K562 (cell line): ENCODE measurements at regions not wholly inside any gene's neighbourhood (a gene's known extent, or its start where the extent isn't known, plus 50 kb on each side); places are given as distances from the start of the nearest gene placed in this dataset.

Source experiments
- ATAC-seq: fragments of 200-7000 bp; cut with Tn5 transposase; 3 replicates; pipeline ENCODE4 v1.9.1; 2020; ENCODE audit warnings: moderate library complexity
- BruUV-seq: library from RNA; stranded (reverse); fragments of 400-500 nt; replicated peaks from 2 replicates; lab custom pipeline; 2021; lab: Mats Ljungman, UMichigan
- CTCF ChIA-PET: fragments of 300-600 bp; formaldehyde crosslinking; extraction: SDS; loops from one replicate; lab custom pipeline; 2021; ENCODE audit warnings: low intra/inter-chr PET ratio; lab: Yijun Ruan, JAX
- POLR2A ChIA-PET: fragments of 300-600, 350-650 bp; sonication (Branson Sonifier 250); formaldehyde crosslinking; extraction: SDS; loops from one replicate; lab custom pipeline; 2021; ENCODE audit warnings: antibody characterized with exemption, inconsistent platforms; lab: Yijun Ruan, JAX
- DNase-seq, 4 experiments: peaks; one replicate each; pipeline versions ENCODE4 v3.0.0 to v3.0.0-alpha.2; 2011 to 2018; ENCODE audit warnings: low spot score in 3 of 4, mixed read lengths in 3 of 4; ENCODE audit errors: extremely low read depth in 1 of 4
- FAIRE-seq: peaks from 2 replicates; lab custom pipeline; 2011; peaks lifted over from hg19 to GRCh38; lab: Jason Lieb, UNC
- H2AFZ ChIP-seq: 2 replicates; pipeline ENCODE4 v1.6.0; 2011; ENCODE audit warnings: low read depth, low read length, control low read depth, inconsistent platforms
- H3K27ac ChIP-seq: fragments of 200-600 bp; 3 replicates; pipeline ENCODE4 v1.8.0; 2011; ENCODE audit warnings: low read depth, mild to moderate bottlenecking, control low read depth, inconsistent platforms, low read length, moderate library complexity, mixed read lengths; ENCODE audit errors: extremely low read depth
- H3K27me3 ChIP-seq, 2 experiments: fragments of 300-600 bp in 1 of 2; 2 replicates in 1 of 2; 3 replicates in 1 of 2; pipeline versions ENCODE4 v1.6.0 to v1.8.0; 2011; ENCODE audit warnings: inconsistent platforms in 2 of 2, low read length in 2 of 2, mild to moderate bottlenecking in 1 of 2, mixed read lengths in 1 of 2, moderate library complexity in 1 of 2; ENCODE audit not compliant: control insufficient read depth in 2 of 2, insufficient read depth in 2 of 2
- H3K36me3 ChIP-seq: fragments of 300-600 bp; 3 replicates; pipeline ENCODE4 v1.8.0; 2011; ENCODE audit warnings: mild to moderate bottlenecking, low read length, inconsistent platforms; ENCODE audit not compliant: control insufficient read depth, insufficient read depth
- H3K4me1 ChIP-seq, 2 experiments: fragments of 200-600 bp in 1 of 2; replicated peaks in 1 of 2; 2 replicates in 1 of 2; 3 replicates in 1 of 2; pipeline versions ENCODE4 v1.5.1 to v1.8.0; 2011; ENCODE audit warnings: inconsistent platforms in 2 of 2, low read length in 2 of 2, mild to moderate bottlenecking in 1 of 2, mixed read lengths in 1 of 2, moderate library complexity in 1 of 2; ENCODE audit not compliant: control insufficient read depth in 2 of 2, insufficient read depth in 2 of 2
- H3K4me2 ChIP-seq: 2 replicates; pipeline ENCODE4 v1.6.1; 2011; ENCODE audit warnings: low read length, control low read depth, inconsistent platforms, mixed read lengths; ENCODE audit not compliant: insufficient read depth
- H3K4me3 ChIP-seq: fragments of 200-600 bp; sonication (generic), shearing (Covaris generic); 2 replicates; pipeline ENCODE4 v1.5.1; 2016; ENCODE audit warnings: control low read depth, inconsistent platforms
- H3K79me2 ChIP-seq: fragments of 200-600 bp; 3 replicates; pipeline ENCODE4 v1.8.0; 2011; ENCODE audit warnings: low read length, inconsistent platforms; ENCODE audit not compliant: control insufficient read depth, insufficient read depth
- H3K9ac ChIP-seq, 2 experiments: 2 replicates each; pipeline versions ENCODE4 v1.6.0 to v1.6.1; 2011; ENCODE audit warnings: low read depth in 2 of 2, low read length in 2 of 2, control low read depth in 1 of 2, inconsistent platforms in 1 of 2, mild to moderate bottlenecking in 1 of 2, mixed read lengths in 1 of 2; ENCODE audit not compliant: insufficient read depth in 1 of 2
- H3K9me1 ChIP-seq: one replicate; pipeline ENCODE4 v1.6.0; 2011; ENCODE audit warnings: inconsistent platforms, mild to moderate bottlenecking, low read length, moderate library complexity; ENCODE audit not compliant: control insufficient read depth, insufficient read depth
- H3K9me3 ChIP-seq: replicated peaks from 2 replicates; pipeline ENCODE4 v1.5.1; 2011; ENCODE audit warnings: low read depth, low read length, inconsistent platforms; ENCODE audit not compliant: control insufficient read depth, insufficient read depth
- H4K20me1 ChIP-seq: replicated peaks from 2 replicates; pipeline ENCODE4 v1.6.1; 2011; ENCODE audit warnings: low read length, inconsistent platforms, mixed read lengths; ENCODE audit not compliant: control insufficient read depth, insufficient read depth
- CHD2 ChIP-seq: IDR thresholded peaks from 2 replicates; pipeline ENCODE4 v1.6.1; 2011; ENCODE audit warnings: low read depth, low read length
- HCFC1 ChIP-seq: IDR thresholded peaks from 2 replicates; pipeline ENCODE4 v1.6.1; 2012; ENCODE audit warnings: low read depth, low read length, improper control_type of control experiment
- HNRNPK ChIP-seq: fragments of 200-400 bp; formaldehyde crosslinking; IDR thresholded peaks from one replicate; pipeline ENCODE4 v1.6.1; 2018; ENCODE audit warnings: mild to moderate bottlenecking, low read depth, low read length; ENCODE audit not compliant: poor library complexity, severe bottlenecking
- KLF13 ChIP-seq: fragments of 450-650 bp; IDR thresholded peaks from 2 replicates; pipeline ENCODE4 v1.6.1; 2016; ENCODE audit warnings: missing genetic modification characterization, low read depth, mild to moderate bottlenecking, missing compliant biosample characterization, moderate library complexity, borderline replicate concordance
- MXI1 ChIP-seq: IDR thresholded peaks from 2 replicates; pipeline ENCODE4 v1.6.1; 2011; ENCODE audit warnings: low read depth, mild to moderate bottlenecking, improper control_type of control experiment, low read length
- PTTG1 ChIP-seq: fragments of 450-650 bp; IDR thresholded peaks from 2 replicates; pipeline ENCODE4 v1.6.1; 2016; ENCODE audit warnings: low read depth, mild to moderate bottlenecking, missing genetic modification characterization, missing compliant biosample characterization
- RBM39 ChIP-seq: fragments of 200-400 bp; formaldehyde crosslinking; optimal IDR thresholded peaks from 2 replicates; pipeline ENCODE3; 2018; ENCODE audit warnings: low read depth, low read length
- SMARCB1 ChIP-seq: IDR thresholded peaks from 2 replicates; pipeline ENCODE4 v1.6.1; 2011; ENCODE audit warnings: improper control_type of control experiment, low read depth; ENCODE audit not compliant: insufficient read length
- TAF15 ChIP-seq: fragments of 200-400 bp; formaldehyde crosslinking; IDR thresholded peaks from 2 replicates; pipeline ENCODE4 v1.6.1; 2017; ENCODE audit warnings: mild to moderate bottlenecking, low read depth, low read length, moderate library complexity
- ZBED1 ChIP-seq: IDR thresholded peaks from 2 replicates; pipeline ENCODE4 v1.6.1; 2014
- ZFP36 ChIP-seq: fragments of 150-350 bp; IDR thresholded peaks from 2 replicates; pipeline ENCODE4 v1.6.1; 2018; ENCODE audit warnings: low read length, low read depth; ENCODE audit not compliant: partially characterized antibody
- ZNF143 ChIP-seq: sonication (generic); formaldehyde crosslinking; IDR thresholded peaks from 2 replicates; pipeline ENCODE4 v1.9.0; 2022; ENCODE audit warnings: mild to moderate bottlenecking, missing genetic modification reagents
- WGBS: fragments of 100-300 bp; shearing (Covaris generic); methylation state at CpG from one replicate; pipeline ENCODE4 v1.1.6; 2016; ENCODE audit warnings: low coverage, mixed read lengths; ENCODE audit not compliant: insufficient coverage; ENCODE audit errors: missing lambda C conversion rate; 5-methylcytosine and 5-hydroxymethylcytosine counted together
- in situ Hi-C: fragments of 300-500 bp; cut with MboI; formaldehyde crosslinking; loops from 4 replicates; pipeline ENCODE4 v1.15.0; 2018; ENCODE audit warnings: inconsistent platforms, mixed read lengths
- intact Hi-C: fragments of 100-400 bp; cut with micrococcal nuclease; formaldehyde crosslinking; loops from 2 replicates; pipeline ENCODE4 v1.14.2; 2022
- TF ChIP-seq, protein P1 (sequence below): fragments of 250-450 bp; sonication (Bioruptor Pico); IDR thresholded peaks from 2 replicates; pipeline ENCODE4 v1.4.0; 2020

DNA sequence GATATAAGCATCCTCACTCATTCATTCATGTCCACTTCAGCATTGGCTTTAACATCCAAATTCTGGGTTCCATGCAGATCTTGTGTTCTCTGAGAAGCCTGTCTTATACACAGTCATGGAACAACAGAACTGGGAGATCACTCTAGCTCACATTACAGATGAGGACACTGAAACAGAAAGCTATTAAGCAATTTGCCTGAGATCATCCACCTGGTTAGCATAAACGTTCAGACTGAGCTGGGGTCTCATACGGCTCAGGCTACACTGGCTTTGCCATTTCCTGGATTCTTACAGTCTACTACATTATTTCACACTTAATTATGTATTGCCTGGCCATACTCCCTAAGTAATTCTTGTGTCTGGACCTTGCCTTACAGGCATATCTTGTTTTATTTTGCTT, 169.4 kb upstream of the FANCL start:
- no peak for ATAC-seq
- POLR2A ChIA-PET = interaction anchor here (0.7 kb wide), 1 partner anchor 9 kb away, joined by 3 read pairs; no protein-coding TSS in a partner anchor
- no peak for FAIRE-seq
- H3K4me2 ChIP-seq = no peak overlapping the region
- BruUV-seq = no TSS peak
- WGBS = 4% methylated on average over 2 of the region's 2 CpGs
- no peaks in the 10 kb centered on the region for H4K20me1 ChIP-seq
- no peak overlapping the region for H3K4me3 ChIP-seq
- H3K9ac ChIP-seq = no peak overlapping the region
- intact Hi-C loops = no loop called here
- H3K79me2 ChIP-seq = no peaks in the 10 kb centered on the region
- no peak for DNase-seq
- H3K4me1 ChIP-seq = no peaks in the 10 kb centered on the region
- no peaks in the 10 kb centered on the region for H3K9me3 ChIP-seq
- no peaks in the 10 kb centered on the region for H3K36me3 ChIP-seq
- in situ Hi-C loops = no loop called here
- no peak overlapping the region for H3K27ac ChIP-seq
- H3K9me1 ChIP-seq = no peaks in the 10 kb centered on the region
- CTCF ChIA-PET = no interaction called here
- H2AFZ ChIP-seq = no peak overlapping the region
- no peaks in the 10 kb centered on the region for H3K27me3 ChIP-seq
- TF ChIP-seq ZBED1 = no peak
- TF ChIP-seq HCFC1 = no peak
- TF ChIP-seq CHD2 = no peak
- TF ChIP-seq ZFP36 = no peak
- TF ChIP-seq HNRNPK = no peak
- no peak for TF ChIP-seq TAF15
- TF ChIP-seq KLF13 = no peak
- no peak for TF ChIP-seq RBM39
- no peak for TF ChIP-seq MXI1
- TF ChIP-seq PTTG1 = no peak
- TF ChIP-seq, protein P1, sequence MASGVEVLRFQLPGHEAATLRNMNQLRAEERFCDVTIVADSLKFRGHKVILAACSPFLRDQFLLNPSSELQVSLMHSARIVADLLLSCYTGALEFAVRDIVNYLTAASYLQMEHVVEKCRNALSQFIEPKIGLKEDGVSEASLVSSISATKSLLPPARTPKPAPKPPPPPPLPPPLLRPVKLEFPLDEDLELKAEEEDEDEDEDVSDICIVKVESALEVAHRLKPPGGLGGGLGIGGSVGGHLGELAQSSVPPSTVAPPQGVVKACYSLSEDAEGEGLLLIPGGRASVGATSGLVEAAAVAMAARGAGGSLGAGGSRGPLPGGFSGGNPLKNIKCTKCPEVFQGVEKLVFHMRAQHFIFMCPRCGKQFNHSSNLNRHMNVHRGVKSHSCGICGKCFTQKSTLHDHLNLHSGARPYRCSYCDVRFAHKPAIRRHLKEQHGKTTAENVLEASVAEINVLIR (CRISPR knock-in tag) = no peak
- no peak for TF ChIP-seq SMARCB1
- no peak for TF ChIP-seq ZNF143
- TF ChIP-seq, all 486 proteins: peak for 0
